ENCODE measurements at regions not wholly inside any gene's neighbourhood (a gene's known extent, or its start where the extent isn't known, plus 50 kb on each side); places are given as distances from the start of the nearest gene placed in this dataset.

GRCh38 chr21:28817871-28818270 lies 174.8 kb downstream of the LTN1 start:
- TF ChIP-seq EZH2 (IDR thresholded peaks at IDR 0.05; ENCODE audit: borderline replicate concordance, low read depth, low read length, poor library complexity, severe bottlenecking) (no peak), CTCF (conservative IDR thresholded peaks at IDR 0.05; ENCODE audit: low read depth, low read length) (no peak)

Data from A673 (cell line).